ENCODE measurements at regions not wholly inside any gene's neighbourhood (a gene's known extent, or its start where the extent isn't known, plus 50 kb on each side); places are given as distances from the start of the nearest gene placed in this dataset.

- TF ChIP-seq CTCF (IDR thresholded peaks at IDR 0.05) (no peak), EP300 (IDR thresholded peaks at IDR 0.05) (no peak), POLR2A (IDR thresholded peaks at IDR 0.05) (no peak)
These were observed 529.3 kb downstream of the BNC2 start for GRCh38 chr9:16341177-16341576.

Data from tibial nerve (tissue), 4 donors.